CD4-positive, alpha-beta memory T cell (primary cell): ENCODE measurements at regions not wholly inside any gene's neighbourhood (a gene's known extent, or its start where the extent isn't known, plus 50 kb on each side); places are given as distances from the start of the nearest gene placed in this dataset.

Experiments
- CTCF ChIA-PET: fragments of 350-600 bp; sonication (Branson Sonifier 250); formaldehyde crosslinking; loops from one replicate; lab custom pipeline; 2021; ENCODE audit warnings: inconsistent platforms; ENCODE audit not compliant: partially characterized antibody; lab: Charles Lee
- POLR2A ChIA-PET: fragments of 350-600 bp; sonication (Branson Sonifier 250); formaldehyde crosslinking; loops from one replicate; lab custom pipeline; 2021; ENCODE audit not compliant: partially characterized antibody; lab: Charles Lee
- DNase-seq, 5 donors: peaks; one replicate each; pipeline versions ENCODE4 v3.0.0 to v3.0.0-alpha.2; 2020 to 2022; ENCODE audit warnings: mixed read lengths in 1 of 5
- H3K27ac ChIP-seq: one replicate; pipeline ENCODE4 v1.7.0; 2013; ENCODE audit warnings: low read depth, low read length
- H3K27me3 ChIP-seq: 2 replicates; pipeline ENCODE4 v1.7.0; 2013; ENCODE audit warnings: mild to moderate bottlenecking, low read length, moderate library complexity; ENCODE audit not compliant: insufficient read depth
- H3K36me3 ChIP-seq: 2 replicates; pipeline ENCODE4 v1.7.0; 2013; ENCODE audit warnings: mild to moderate bottlenecking, low read length, moderate library complexity; ENCODE audit not compliant: insufficient read depth
- H3K4me1 ChIP-seq: 2 replicates; pipeline ENCODE4 v1.7.0; 2013; ENCODE audit warnings: mild to moderate bottlenecking, low read length, moderate library complexity; ENCODE audit not compliant: insufficient read depth
- H3K4me3 ChIP-seq, 2 donors: one replicate each; pipeline ENCODE4 v1.7.0; 2013; ENCODE audit warnings: low read length in 2 of 2, mild to moderate bottlenecking in 1 of 2
- H3K9me3 ChIP-seq, 2 donors: one replicate each; pipeline ENCODE4 v1.7.0; 2013; ENCODE audit warnings: low read length in 2 of 2, control low read depth in 1 of 2; ENCODE audit not compliant: control insufficient read depth in 1 of 2
- H3K27ac Mint-ChIP-seq, 7 donors: one replicate each; pipeline ENCODE4 v1.8.0; 2020 to 2021; ENCODE audit warnings: mixed read lengths in 7 of 7, mild to moderate bottlenecking in 6 of 7, inconsistent platforms in 3 of 7, moderate library complexity in 3 of 7
- H3K27me3 Mint-ChIP-seq, 2 donors: one replicate each; pipeline ENCODE4 v1.8.0; 2020 to 2021; ENCODE audit warnings: mixed read lengths in 2 of 2
- H3K36me3 Mint-ChIP-seq, 2 donors: one replicate each; pipeline ENCODE4 v1.8.0; 2020 to 2021; ENCODE audit warnings: mixed read lengths in 2 of 2, inconsistent platforms in 1 of 2, mild to moderate bottlenecking in 1 of 2
- H3K4me1 Mint-ChIP-seq, 4 donors: one replicate each; pipeline ENCODE4 v1.8.0; 2020 to 2021; ENCODE audit warnings: mixed read lengths in 4 of 4, mild to moderate bottlenecking in 1 of 4
- H3K4me3 Mint-ChIP-seq, 8 donors: one replicate each; pipeline ENCODE4 v1.8.0; 2020 to 2021; ENCODE audit warnings: mixed read lengths in 8 of 8, mild to moderate bottlenecking in 7 of 8, moderate library complexity in 6 of 8, inconsistent platforms in 3 of 8
- H3K9me3 Mint-ChIP-seq, 8 donors: one replicate each; pipeline ENCODE4 v1.8.0; 2020 to 2021; ENCODE audit warnings: mixed read lengths in 8 of 8, mild to moderate bottlenecking in 5 of 8, inconsistent platforms in 3 of 8, moderate library complexity in 1 of 8
- intact Hi-C: fragments of 100-400 bp; cut with micrococcal nuclease; formaldehyde crosslinking; loops from one replicate; pipeline ENCODE4 v1.15.1; 2023

DNA sequence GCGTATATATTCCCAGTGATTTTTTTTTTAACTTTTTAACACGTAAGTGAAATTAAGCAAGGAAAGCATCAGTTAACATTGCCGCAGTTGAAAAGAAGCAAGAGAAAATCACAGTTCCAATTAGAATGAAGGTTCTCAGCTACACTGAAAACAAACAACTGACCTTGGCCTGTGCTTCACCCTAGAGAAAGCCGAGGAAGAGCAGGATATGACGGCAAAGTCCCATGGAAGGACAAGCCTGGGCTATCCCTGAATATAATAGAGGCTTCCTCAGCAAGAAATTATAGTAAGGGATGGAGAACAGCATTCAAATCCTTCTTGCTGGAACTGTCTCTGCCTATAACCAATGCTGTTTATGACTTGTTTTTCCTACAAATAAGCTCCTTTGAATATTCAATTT is 83.0 kb upstream of the INHBA start:
- DNase-seq, result no peak
- POLR2A ChIA-PET, result no interaction called here
- intact Hi-C loops, result no loop called here

DNA sequence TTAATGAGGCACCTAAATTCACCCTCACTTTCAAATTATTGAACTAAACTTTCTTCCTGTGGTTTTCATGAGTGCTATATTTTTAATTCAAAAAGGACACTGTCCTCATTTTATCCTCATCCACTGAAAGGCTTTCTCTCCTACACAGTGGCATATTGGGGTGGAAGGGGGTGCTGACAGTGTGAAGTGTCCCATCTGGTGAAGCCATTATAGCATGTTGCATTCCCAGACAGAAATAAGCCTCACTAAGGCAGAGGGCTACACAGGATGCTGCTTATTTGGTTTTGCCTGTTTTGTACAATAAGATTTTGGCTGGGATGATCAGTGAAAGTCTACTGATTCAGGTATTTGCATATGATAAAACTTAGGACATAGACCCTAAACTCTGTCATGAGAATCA is 82.4 kb upstream of the INHBA start:
- Histone ChIP-seq H3K27me3 (no peaks in the 10 kb centered on the region), H3K9me3 (no peaks in the 10 kb centered on the region), H3K4me1 (no peaks in the 10 kb centered on the region), H3K4me3 (no peak overlapping the region), H3K36me3 (no peaks in the 10 kb centered on the region), H3K27ac (no peak overlapping the region)
- no peak overlapping the region for H3K27ac Mint-ChIP-seq
- H3K27me3 Mint-ChIP-seq, result no peaks in the 10 kb centered on the region
- intact Hi-C loops, result no loop called here
- no peaks in the 10 kb centered on the region for H3K9me3 Mint-ChIP-seq
- no peaks in the 10 kb centered on the region for H3K4me1 Mint-ChIP-seq
- H3K36me3 Mint-ChIP-seq, result no peaks in the 10 kb centered on the region
- ChIA-PET CTCF (no interaction called here), POLR2A (no interaction called here)
- no peak for DNase-seq
- no peak overlapping the region for H3K4me3 Mint-ChIP-seq

More for the DNA sequence above, 83.0 kb upstream of the INHBA start:
- no peaks in the 10 kb centered on the region for H3K36me3 ChIP-seq
- H3K27me3 Mint-ChIP-seq, result no peaks in the 10 kb centered on the region
- H3K27me3 ChIP-seq, result no peaks in the 10 kb centered on the region
- no peak overlapping the region for H3K27ac ChIP-seq
- no peak overlapping the region for H3K4me3 ChIP-seq
- no peak overlapping the region for H3K27ac Mint-ChIP-seq
- peaks cover 0 to 2% (median 0%) of the 10 kb centered on the region in 8 donors for H3K9me3 Mint-ChIP-seq
- CTCF ChIA-PET, result no interaction called here
- H3K4me1 ChIP-seq, result no peaks in the 10 kb centered on the region
- H3K4me1 Mint-ChIP-seq, result no peaks in the 10 kb centered on the region
- no peaks in the 10 kb centered on the region for H3K9me3 ChIP-seq
- H3K4me3 Mint-ChIP-seq, result no peak overlapping the region
- no peaks in the 10 kb centered on the region for H3K36me3 Mint-ChIP-seq

DNA sequence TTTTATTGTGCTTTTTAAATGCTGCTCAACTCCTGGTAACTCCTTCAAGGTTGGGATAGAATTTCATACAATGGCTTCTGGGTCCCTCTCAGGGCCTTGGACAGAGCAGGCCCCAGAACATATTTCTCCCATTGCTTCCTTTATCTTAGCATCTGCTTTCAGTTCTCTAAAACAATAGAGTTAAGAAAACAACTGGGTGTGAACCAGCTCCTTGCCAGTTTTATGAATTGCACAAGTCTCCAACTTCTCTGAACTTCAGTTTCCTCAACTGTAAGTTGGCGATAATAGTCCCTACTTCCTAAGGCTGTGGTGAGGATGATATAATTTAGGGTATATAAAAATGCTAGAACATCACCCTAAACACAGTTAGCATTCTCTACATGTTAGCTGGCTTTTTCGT is 77.0 kb upstream of the INHBA start:
- H3K4me3 ChIP-seq, result no peak overlapping the region
- H3K27me3 Mint-ChIP-seq, result no peaks in the 10 kb centered on the region
- CTCF ChIA-PET, result no interaction called here
- H3K4me1 ChIP-seq, result no peaks in the 10 kb centered on the region
- no peak overlapping the region for H3K4me3 Mint-ChIP-seq
- no peaks in the 10 kb centered on the region for H3K36me3 ChIP-seq
- H3K4me1 Mint-ChIP-seq, result no peaks in the 10 kb centered on the region
- H3K9me3 Mint-ChIP-seq, result peaks cover 0 to 2% (median 0%) of the 10 kb centered on the region in 8 donors
- no peaks in the 10 kb centered on the region for H3K36me3 Mint-ChIP-seq
- H3K9me3 ChIP-seq, result no peaks in the 10 kb centered on the region
- no peak overlapping the region for H3K27ac Mint-ChIP-seq
- POLR2A ChIA-PET, result no interaction called here
- H3K27me3 ChIP-seq, result no peaks in the 10 kb centered on the region
- intact Hi-C loops, result no loop called here
- H3K27ac ChIP-seq, result no peak overlapping the region
- no peak for DNase-seq

DNA sequence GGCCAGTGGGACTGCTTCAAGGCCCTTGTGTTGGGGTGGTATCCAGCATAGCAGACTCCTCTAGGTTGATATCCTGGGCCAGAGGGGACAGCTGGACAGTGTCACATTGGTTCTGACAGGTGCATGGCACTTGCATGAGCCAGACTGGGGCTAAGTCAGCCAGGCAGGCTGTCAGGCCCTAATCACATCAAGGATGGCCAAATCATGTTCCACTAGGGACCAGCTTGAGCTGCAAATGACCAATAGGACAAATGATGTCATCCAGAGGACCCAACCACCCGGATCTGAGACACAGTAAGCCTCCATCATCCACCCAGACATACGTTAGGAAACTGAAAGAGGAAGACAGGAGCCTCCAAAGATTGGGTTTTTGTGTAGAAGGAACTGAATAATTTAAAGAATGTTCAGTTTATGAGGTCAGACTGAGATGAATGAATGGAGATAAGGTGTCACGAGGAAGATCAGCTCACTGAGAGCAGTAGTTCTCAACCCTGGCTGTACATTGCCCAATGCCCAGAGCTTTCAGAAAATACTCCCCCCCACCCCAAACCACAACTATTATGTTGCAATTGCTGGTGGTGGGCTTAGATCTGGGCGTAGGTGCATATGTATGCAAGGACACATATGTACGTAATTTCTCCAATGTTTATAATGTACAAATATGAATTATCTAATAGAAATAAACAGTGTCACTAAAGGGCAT is 75.2 kb upstream of the INHBA start:
- no peak for DNase-seq
- Mint-ChIP-seq H3K9me3 (peaks cover 0 to 5% (median 0%) of the 10 kb centered on the region in 8 donors), H3K4me1 (no peaks in the 10 kb centered on the region), H3K36me3 (no peaks in the 10 kb centered on the region), H3K4me3 (no peak overlapping the region), H3K27me3 (peaks cover 0 to 4% of the 10 kb centered on the region in 2 donors), H3K27ac (no peak overlapping the region)
- Histone ChIP-seq H3K4me1 (no peaks in the 10 kb centered on the region), H3K27ac (no peak overlapping the region), H3K9me3 (no peaks in the 10 kb centered on the region), H3K36me3 (no peaks in the 10 kb centered on the region), H3K27me3 (no peaks in the 10 kb centered on the region), H3K4me3 (no peak overlapping the region)
- POLR2A ChIA-PET, result no interaction called here
- CTCF ChIA-PET, result no interaction called here
- intact Hi-C loops, result no loop called here

DNA sequence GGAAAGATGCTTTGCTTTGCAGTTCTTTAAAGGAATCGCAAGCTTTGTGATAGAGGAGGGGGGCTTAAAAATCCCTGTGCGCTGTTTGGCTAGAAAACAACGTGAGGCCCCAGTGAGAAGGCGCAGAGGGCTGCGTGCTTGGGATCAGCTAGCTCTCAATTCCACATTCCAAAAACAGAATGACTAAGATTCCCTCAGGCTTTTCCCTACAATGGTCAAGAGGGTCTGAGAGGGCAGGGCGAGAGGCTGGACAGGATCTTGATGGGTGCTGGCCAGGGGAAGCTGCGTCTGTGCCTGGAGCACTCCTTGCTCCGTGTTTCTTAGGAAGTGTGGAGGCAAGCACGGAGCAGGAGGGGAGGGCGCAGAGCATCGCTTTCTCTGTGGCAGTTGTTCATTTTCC is 72.1 kb upstream of the INHBA start:
- no peaks in the 10 kb centered on the region for H3K4me1 ChIP-seq
- peaks cover 0 to 7% (median 1%) of the 10 kb centered on the region in 8 donors for H3K9me3 Mint-ChIP-seq
- H3K27me3 ChIP-seq, result no peaks in the 10 kb centered on the region
- ChIA-PET CTCF (no interaction called here), POLR2A (no interaction called here)
- no peak overlapping the region for H3K4me3 ChIP-seq
- no peak overlapping the region for H3K4me3 Mint-ChIP-seq
- H3K36me3 ChIP-seq, result no peaks in the 10 kb centered on the region
- no peaks in the 10 kb centered on the region for H3K9me3 ChIP-seq
- no peaks in the 10 kb centered on the region for H3K36me3 Mint-ChIP-seq
- no peak overlapping the region for H3K27ac ChIP-seq
- intact Hi-C loops, result no loop called here
- H3K4me1 Mint-ChIP-seq, result no peaks in the 10 kb centered on the region
- H3K27me3 Mint-ChIP-seq, result peaks cover 0 to 4% of the 10 kb centered on the region in 2 donors
- no peak for DNase-seq
- no peak overlapping the region for H3K27ac Mint-ChIP-seq

DNA sequence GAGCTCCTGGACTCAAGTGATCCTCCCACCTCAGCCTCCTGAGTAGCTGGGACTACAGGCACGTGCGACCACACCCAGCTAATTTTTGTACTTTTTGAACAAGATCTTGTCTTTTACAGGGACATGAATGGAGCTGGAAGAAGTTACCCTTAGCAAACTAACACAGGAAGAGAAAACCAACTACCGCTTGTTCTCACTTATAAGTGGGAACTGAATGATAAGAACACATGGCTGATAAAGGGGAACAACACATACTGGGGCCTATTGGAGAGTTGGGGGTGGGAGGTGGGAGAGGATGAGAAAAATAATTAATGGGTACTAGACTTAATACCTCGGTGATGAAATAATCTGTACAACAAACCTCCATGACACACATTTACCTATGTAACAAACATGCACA is 70.9 kb upstream of the INHBA start:
- Histone ChIP-seq H3K36me3 (no peaks in the 10 kb centered on the region), H3K27me3 (no peaks in the 10 kb centered on the region), H3K4me3 (no peak overlapping the region), H3K27ac (no peak overlapping the region), H3K4me1 (no peaks in the 10 kb centered on the region), H3K9me3 (no peaks in the 10 kb centered on the region)
- peaks cover 0 to 4% of the 10 kb centered on the region in 2 donors for H3K27me3 Mint-ChIP-seq
- intact Hi-C loops, result no loop called here
- no peaks in the 10 kb centered on the region for H3K36me3 Mint-ChIP-seq
- no peak overlapping the region for H3K4me3 Mint-ChIP-seq
- POLR2A ChIA-PET, result no interaction called here
- DNase-seq, result no peak
- CTCF ChIA-PET, result no interaction called here
- H3K27ac Mint-ChIP-seq, result no peak overlapping the region
- H3K9me3 Mint-ChIP-seq, result peaks cover 0 to 7% (median 4%) of the 10 kb centered on the region in 8 donors
- no peaks in the 10 kb centered on the region for H3K4me1 Mint-ChIP-seq

DNA sequence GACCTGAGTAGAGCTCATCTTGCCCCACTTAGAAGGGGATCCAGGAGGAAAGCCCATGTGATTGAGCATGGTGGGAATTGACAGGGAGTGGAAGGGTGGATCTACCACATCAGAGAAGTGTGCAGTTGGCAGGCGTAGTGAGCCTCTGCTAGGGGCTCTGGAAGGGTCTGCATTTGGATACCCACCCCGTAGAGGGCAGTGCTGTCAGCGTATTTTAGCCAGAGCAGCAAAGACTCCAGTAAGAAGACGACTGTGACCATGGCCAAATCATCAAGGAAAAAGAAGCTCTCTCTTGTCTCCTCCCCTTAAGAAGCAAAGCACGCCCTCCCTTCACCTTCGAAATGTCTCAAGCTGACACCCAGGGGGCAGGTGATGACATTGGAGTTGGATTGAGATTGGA is 68.8 kb upstream of the INHBA start:
- POLR2A ChIA-PET, result no interaction called here
- intact Hi-C loops, result no loop called here
- no peak overlapping the region for H3K4me3 Mint-ChIP-seq
- Histone ChIP-seq H3K9me3 (no peaks in the 10 kb centered on the region), H3K4me1 (no peaks in the 10 kb centered on the region), H3K36me3 (no peaks in the 10 kb centered on the region), H3K4me3 (no peak overlapping the region), H3K27me3 (no peaks in the 10 kb centered on the region), H3K27ac (no peak overlapping the region)
- H3K27ac Mint-ChIP-seq, result no peak overlapping the region
- peaks cover 0 to 8% (median 4%) of the 10 kb centered on the region in 8 donors for H3K9me3 Mint-ChIP-seq
- CTCF ChIA-PET, result no interaction called here
- peaks cover 0 to 4% of the 10 kb centered on the region in 2 donors for H3K27me3 Mint-ChIP-seq
- no peaks in the 10 kb centered on the region for H3K4me1 Mint-ChIP-seq
- no peaks in the 10 kb centered on the region for H3K36me3 Mint-ChIP-seq
- DNase-seq, result no peak
